Pons (tissue), 1 donor: ENCODE measurements at regions not wholly inside any gene's neighbourhood (a gene's known extent, or its start where the extent isn't known, plus 50 kb on each side); places are given as distances from the start of the nearest gene placed in this dataset.
A peak's percentile ranks its signal among the peaks of the same experiment; 100 is the strongest.

Experiments used
- DNase-seq: peaks from one replicate; pipeline ENCODE4 v3.0.0-alpha.2; 2016; ENCODE audit warnings: low spot score

GRCh38 chr13:68293631-68294030, 1063.5 kb upstream of the PCDH9 start:
- no peak for DNase-seq

- DNase-seq, result no peak
These were observed 1062.5 kb upstream of the PCDH9 start for GRCh38 chr13:68292601-68293000.

- no peak for DNase-seq
These were observed 1061.5 kb upstream of the PCDH9 start for GRCh38 chr13:68291595-68291994.

- no peak for DNase-seq
These were observed 1045.6 kb upstream of the PCDH9 start for GRCh38 chr13:68275758-68276157.

GRCh38 chr13:68272652-68273051, 1042.5 kb upstream of the PCDH9 start:
- no peak for DNase-seq

GRCh38 chr13:68264692-68265091, 1034.6 kb upstream of the PCDH9 start:
- no peak for DNase-seq

- no peak for DNase-seq
These were observed 1031.0 kb upstream of the PCDH9 start for GRCh38 chr13:68261105-68261504.

- no peak for DNase-seq
These were observed 1027.1 kb upstream of the PCDH9 start for GRCh38 chr13:68257111-68257842.

GRCh38 chr13:68254151-68254550, 1024.0 kb upstream of the PCDH9 start:
- DNase-seq, result peak; percentile 1

GRCh38 chr13:68234274-68234673, 1004.1 kb upstream of the PCDH9 start:
- peak; percentile 3 for DNase-seq

- DNase-seq, result no peak
These were observed 1002.4 kb upstream of the PCDH9 start for GRCh38 chr13:68232351-68233130.

GRCh38 chr13:68214691-68215415, 984.7 kb upstream of the PCDH9 start:
- DNase-seq, result no peak

GRCh38 chr13:68199271-68199670, 969.1 kb upstream of the PCDH9 start:
- no peak for DNase-seq

- DNase-seq, result no peak
These were observed 960.7 kb upstream of the PCDH9 start for GRCh38 chr13:68190818-68191217.

GRCh38 chr13:68185444-68186141, 955.5 kb upstream of the PCDH9 start:
- no peak for DNase-seq

GRCh38 chr13:68176475-68176874, 946.3 kb upstream of the PCDH9 start:
- peak; percentile 36 for DNase-seq

- no peak for DNase-seq
These were observed 944.8 kb upstream of the PCDH9 start for GRCh38 chr13:68174893-68175292.

- no peak for DNase-seq
These were observed 943.0 kb upstream of the PCDH9 start for GRCh38 chr13:68173111-68173510.

- DNase-seq, result no peak
These were observed 940.8 kb upstream of the PCDH9 start for GRCh38 chr13:68170961-68171360.

GRCh38 chr13:68168448-68168847, 938.3 kb upstream of the PCDH9 start:
- no peak for DNase-seq

GRCh38 chr13:68160466-68160865, 930.3 kb upstream of the PCDH9 start:
- DNase-seq, result no peak

GRCh38 chr13:68152414-68152813, 922.3 kb upstream of the PCDH9 start:
- DNase-seq, result no peak
